Lower leg skin (tissue), 3 donors: ENCODE measurements at regions not wholly inside any gene's neighbourhood (a gene's known extent, or its start where the extent isn't known, plus 50 kb on each side); places are given as distances from the start of the nearest gene placed in this dataset.

Experiments
- CTCF ChIP-seq, 3 donors: fragments of 450-650 bp; IDR thresholded peaks; one replicate each; pipeline ENCODE4 v1.5.1; 2016; ENCODE audit warnings: antibody characterized with exemption in 3 of 3, mild to moderate bottlenecking in 3 of 3, moderate library complexity in 2 of 3
- POLR2A ChIP-seq, 2 donors: fragments of 450-650 bp; IDR thresholded peaks; one replicate each; pipeline ENCODE4 v1.6.1; 2016 to 2017; ENCODE audit warnings: antibody characterized with exemption in 2 of 2, mild to moderate bottlenecking in 1 of 2, moderate library complexity in 1 of 2

GRCh38 chr17:77380395-77381184, 239.8 kb downstream of the SEC14L1 start:
- TF ChIP-seq CTCF (IDR thresholded peaks at IDR 0.05) (no peak), POLR2A (IDR thresholded peaks at IDR 0.05) (no peak)
